ENCODE measurements at regions not wholly inside any gene's neighbourhood (a gene's known extent, or its start where the extent isn't known, plus 50 kb on each side); places are given as distances from the start of the nearest gene placed in this dataset.
"Not testable (repeated sequence)": the region's sequence is repeated elsewhere in the genome, so short reads cannot be mapped to it uniquely, and the experiment has no call there.

DNA sequence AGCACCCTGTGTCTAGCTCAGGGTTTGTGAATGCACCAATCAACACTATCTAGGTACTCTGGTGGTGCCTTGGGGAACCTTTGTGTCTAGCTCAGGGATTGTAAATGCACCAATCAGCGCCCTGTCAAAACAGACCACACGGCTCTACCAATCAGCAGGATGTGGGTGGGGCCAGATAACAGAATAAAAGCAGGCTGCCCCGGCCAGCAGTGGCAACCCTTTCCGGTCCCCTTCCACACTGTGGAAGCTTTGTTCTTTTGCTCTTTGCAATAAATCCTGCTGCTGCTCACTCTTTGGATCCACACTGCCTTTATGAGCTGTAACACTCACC, 138.4 kb downstream of the RFX6 start:
- not testable (repeated sequence) for H3K9ac ChIP-seq (ENCODE audit: extremely low read depth, insufficient read length, low read length); H3K36me3 Mint-ChIP-seq (ENCODE audit: insufficient read depth in 1 of 3, low read depth in 3 of 3); H3K27ac ChIP-seq (ENCODE audit: insufficient read length, low read depth, low read length); H4K8ac ChIP-seq (replicated peaks; ENCODE audit: insufficient read length, low read depth, low read length); H2BK120ac ChIP-seq (ENCODE audit: low read depth, low read length, poor library complexity, severe bottlenecking); H3K9me3 Mint-ChIP-seq; H3K4me1 Mint-ChIP-seq; H4K5ac ChIP-seq (ENCODE audit: insufficient read length, low read depth, low read length); H3K23me2 ChIP-seq (ENCODE audit: insufficient read length, low read depth, low read length, poor library complexity, severe bottlenecking); H3K79me2 ChIP-seq (ENCODE audit: insufficient read depth, low read length); H2BK12ac ChIP-seq (ENCODE audit: insufficient read length, low read depth, low read length); H3T11ph ChIP-seq (ENCODE audit: low read length); H3K27me3 ChIP-seq (ENCODE audit: insufficient read depth, low read length); H3K23ac ChIP-seq (ENCODE audit: insufficient read length, low read depth, low read length); H3K4ac ChIP-seq (ENCODE audit: low read depth, low read length); H2BK5ac ChIP-seq (ENCODE audit: insufficient read length, low read length); H3K4me1 ChIP-seq (ENCODE audit: insufficient read depth, low read length); H3K18ac ChIP-seq (ENCODE audit: insufficient read length, low read depth, low read length); H4K20me1 ChIP-seq (ENCODE audit: control insufficient read depth, insufficient read depth, insufficient read length); H4K91ac ChIP-seq (ENCODE audit: insufficient read length, low read depth, low read length); H2AK5ac ChIP-seq (ENCODE audit: insufficient read length, low read length); H3K27ac Mint-ChIP-seq; H3K79me1 ChIP-seq (ENCODE audit: insufficient read depth, low read depth, low read length, poor library complexity, severe bottlenecking); H2BK15ac ChIP-seq (ENCODE audit: low read depth, low read length); H3K14ac ChIP-seq (ENCODE audit: insufficient read depth, low read length); H3K9me3 ChIP-seq (ENCODE audit: control insufficient read depth, low read depth, low read length); H3K56ac ChIP-seq (ENCODE audit: insufficient read length, low read depth, low read length); H3K27me3 Mint-ChIP-seq (ENCODE audit: low read depth); H3K4me3 Mint-ChIP-seq; H3K4me2 ChIP-seq (ENCODE audit: insufficient read depth, insufficient read length, low read length); H2BK20ac ChIP-seq (ENCODE audit: low read depth, low read length, poor library complexity, severe bottlenecking); H2AFZ ChIP-seq (ENCODE audit: low read length); DNase-seq
- WGBS (ENCODE audit: extremely low coverage, insufficient read length, low lambda C conversion rate), result no CpG with 5 or more reads among the region's 4 CpGs
